ENCODE measurements at regions not wholly inside any gene's neighbourhood (a gene's known extent, or its start where the extent isn't known, plus 50 kb on each side); places are given as distances from the start of the nearest gene placed in this dataset.
"Not testable (repeated sequence)": the region's sequence is repeated elsewhere in the genome, so short reads cannot be mapped to it uniquely, and the experiment has no call there.

GRCh38 chrX:83416273-83416672 lies 91.8 kb upstream of the POU3F4 start:
- no peak overlapping the region for H3K27ac ChIP-seq
- TF ChIP-seq CTCF (conservative IDR thresholded peaks at IDR 0.05) (peak; percentile 63), ZFX (IDR thresholded peaks at IDR 0.05) (no peak)

GRCh38 chrX:83419030-83419792 lies 88.9 kb upstream of the POU3F4 start:
- no peak overlapping the region for H3K27ac ChIP-seq
- no peak for TF ChIP-seq ZFX (IDR thresholded peaks at IDR 0.05)
- no peak for TF ChIP-seq CTCF (conservative IDR thresholded peaks at IDR 0.05)

GRCh38 chrX:83422836-83423235 lies 85.3 kb upstream of the POU3F4 start:
- H3K27ac ChIP-seq = no peak overlapping the region
- TF ChIP-seq CTCF (conservative IDR thresholded peaks at IDR 0.05) (no peak), ZFX (IDR thresholded peaks at IDR 0.05) (no peak)

GRCh38 chrX:83442552-83442951 lies 65.5 kb upstream of the POU3F4 start:
- not testable (repeated sequence) for H3K27ac ChIP-seq

GRCh38 chrX:83446355-83446754 lies 61.7 kb upstream of the POU3F4 start:
- H3K27ac ChIP-seq = no peak overlapping the region
- no peak for TF ChIP-seq ZFX (IDR thresholded peaks at IDR 0.05)
- no peak for TF ChIP-seq CTCF (conservative IDR thresholded peaks at IDR 0.05)
